ENCODE measurements at regions not wholly inside any gene's neighbourhood (a gene's known extent, or its start where the extent isn't known, plus 50 kb on each side); places are given as distances from the start of the nearest gene placed in this dataset.

DNA sequence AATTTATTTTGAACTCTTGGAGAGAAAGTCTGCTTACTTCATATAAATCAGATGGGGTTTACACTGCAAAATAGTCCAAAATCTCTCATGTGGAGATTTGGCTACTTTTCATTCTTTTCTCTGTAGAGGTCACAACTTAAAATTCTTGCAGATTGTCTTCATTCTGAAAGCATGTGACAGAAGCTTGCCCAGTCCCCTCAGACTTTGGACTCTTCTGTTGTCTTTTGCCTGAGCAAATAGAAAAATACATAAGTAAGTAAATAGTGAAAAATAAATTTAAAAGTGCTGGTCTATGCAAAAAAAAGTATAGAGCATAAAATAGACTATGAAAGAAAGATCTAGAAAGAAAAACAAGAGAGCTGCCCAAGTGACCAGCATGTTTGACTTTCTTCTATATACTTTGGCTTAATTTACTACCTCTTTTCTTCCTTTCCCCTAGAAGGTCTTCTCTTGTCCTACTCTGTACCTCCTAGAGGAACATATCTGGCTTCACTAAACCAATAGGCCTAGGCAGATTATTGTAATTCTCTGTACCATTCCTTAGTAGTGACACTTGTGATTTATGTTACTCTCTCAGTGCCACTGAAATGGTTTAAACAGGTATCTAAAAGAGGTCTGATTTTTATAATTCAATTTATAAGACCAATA, 260.9 kb downstream of the TENT5A start:
- Mint-ChIP-seq H3K36me3 (ENCODE audit: unreplicated experiment) (no peaks in the 10 kb centered on the region), H3K27ac (ENCODE audit: unreplicated experiment) (no peak overlapping the region), H3K9me3 (ENCODE audit: unreplicated experiment) (peaks cover 1% of the 10 kb centered on the region), H3K4me3 (ENCODE audit: unreplicated experiment) (no peak overlapping the region), H3K27me3 (ENCODE audit: unreplicated experiment) (no peaks in the 10 kb centered on the region), H3K4me1 (ENCODE audit: low read depth, unreplicated experiment) (no peaks in the 10 kb centered on the region)
- DNase-seq, result no peak
- TF ChIP-seq, protein P1, sequence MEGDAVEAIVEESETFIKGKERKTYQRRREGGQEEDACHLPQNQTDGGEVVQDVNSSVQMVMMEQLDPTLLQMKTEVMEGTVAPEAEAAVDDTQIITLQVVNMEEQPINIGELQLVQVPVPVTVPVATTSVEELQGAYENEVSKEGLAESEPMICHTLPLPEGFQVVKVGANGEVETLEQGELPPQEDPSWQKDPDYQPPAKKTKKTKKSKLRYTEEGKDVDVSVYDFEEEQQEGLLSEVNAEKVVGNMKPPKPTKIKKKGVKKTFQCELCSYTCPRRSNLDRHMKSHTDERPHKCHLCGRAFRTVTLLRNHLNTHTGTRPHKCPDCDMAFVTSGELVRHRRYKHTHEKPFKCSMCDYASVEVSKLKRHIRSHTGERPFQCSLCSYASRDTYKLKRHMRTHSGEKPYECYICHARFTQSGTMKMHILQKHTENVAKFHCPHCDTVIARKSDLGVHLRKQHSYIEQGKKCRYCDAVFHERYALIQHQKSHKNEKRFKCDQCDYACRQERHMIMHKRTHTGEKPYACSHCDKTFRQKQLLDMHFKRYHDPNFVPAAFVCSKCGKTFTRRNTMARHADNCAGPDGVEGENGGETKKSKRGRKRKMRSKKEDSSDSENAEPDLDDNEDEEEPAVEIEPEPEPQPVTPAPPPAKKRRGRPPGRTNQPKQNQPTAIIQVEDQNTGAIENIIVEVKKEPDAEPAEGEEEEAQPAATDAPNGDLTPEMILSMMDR (IDR thresholded peaks at IDR 0.05; ENCODE audit: partially characterized antibody, unreplicated experiment), result no peak

DNA sequence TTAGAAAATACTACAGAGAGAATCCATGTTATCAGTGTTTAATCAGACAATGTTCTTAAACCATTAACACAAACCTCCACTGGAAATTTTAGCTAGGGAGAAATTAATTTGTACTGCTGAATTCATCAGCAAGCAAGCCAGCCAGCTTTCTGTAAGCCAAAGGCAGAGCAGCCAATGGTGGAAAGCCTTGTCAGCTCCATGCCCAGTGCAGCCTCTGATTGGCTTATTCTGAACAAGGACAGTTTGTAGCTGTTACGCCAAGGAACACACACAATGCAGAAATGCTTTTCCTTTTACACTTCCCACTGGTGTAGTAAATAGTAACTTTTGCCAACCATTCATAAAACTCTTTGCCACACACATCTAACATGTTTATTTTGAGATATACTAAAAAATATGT, 265.0 kb downstream of the TENT5A start:
- H3K36me3 Mint-ChIP-seq (ENCODE audit: unreplicated experiment), result no peaks in the 10 kb centered on the region
- no peaks in the 10 kb centered on the region for H3K27me3 Mint-ChIP-seq (ENCODE audit: unreplicated experiment)
- no peak overlapping the region for H3K4me3 Mint-ChIP-seq (ENCODE audit: unreplicated experiment)
- no peaks in the 10 kb centered on the region for H3K9me3 Mint-ChIP-seq (ENCODE audit: unreplicated experiment)
- H3K4me1 Mint-ChIP-seq (ENCODE audit: low read depth, unreplicated experiment), result no peaks in the 10 kb centered on the region
- H3K27ac Mint-ChIP-seq (ENCODE audit: unreplicated experiment), result no peak overlapping the region
- peak; percentile 17 for DNase-seq
- TF ChIP-seq, protein P1 (IDR thresholded peaks at IDR 0.05; ENCODE audit: partially characterized antibody, unreplicated experiment), result no peak

DNA sequence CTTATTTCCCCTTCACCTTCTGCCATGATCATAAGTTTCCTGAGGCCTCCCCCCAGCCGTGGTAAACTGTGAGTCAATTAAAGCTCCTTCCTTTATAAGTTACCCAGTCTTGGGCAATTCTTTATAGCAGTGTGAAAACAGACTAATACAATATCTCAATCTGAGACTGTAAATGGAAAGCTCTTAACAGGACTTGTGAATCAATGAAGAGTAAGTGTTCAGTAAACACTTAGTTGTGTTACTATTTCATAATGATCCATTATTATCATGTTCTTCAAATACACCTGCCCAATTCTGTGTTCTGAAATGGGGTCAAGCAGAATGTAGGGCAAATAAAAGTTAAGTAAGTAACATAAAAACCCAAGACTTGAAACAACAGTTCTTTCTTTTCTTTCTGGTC, 266.2 kb downstream of the TENT5A start:
- no peaks in the 10 kb centered on the region for H3K9me3 Mint-ChIP-seq (ENCODE audit: unreplicated experiment)
- no peaks in the 10 kb centered on the region for H3K36me3 Mint-ChIP-seq (ENCODE audit: unreplicated experiment)
- no peak overlapping the region for H3K4me3 Mint-ChIP-seq (ENCODE audit: unreplicated experiment)
- TF ChIP-seq, protein P1 (IDR thresholded peaks at IDR 0.05; ENCODE audit: partially characterized antibody, unreplicated experiment), result no peak
- H3K27me3 Mint-ChIP-seq (ENCODE audit: unreplicated experiment), result no peaks in the 10 kb centered on the region
- DNase-seq, result no peak
- no peaks in the 10 kb centered on the region for H3K4me1 Mint-ChIP-seq (ENCODE audit: low read depth, unreplicated experiment)
- H3K27ac Mint-ChIP-seq (ENCODE audit: unreplicated experiment), result no peak overlapping the region

DNA sequence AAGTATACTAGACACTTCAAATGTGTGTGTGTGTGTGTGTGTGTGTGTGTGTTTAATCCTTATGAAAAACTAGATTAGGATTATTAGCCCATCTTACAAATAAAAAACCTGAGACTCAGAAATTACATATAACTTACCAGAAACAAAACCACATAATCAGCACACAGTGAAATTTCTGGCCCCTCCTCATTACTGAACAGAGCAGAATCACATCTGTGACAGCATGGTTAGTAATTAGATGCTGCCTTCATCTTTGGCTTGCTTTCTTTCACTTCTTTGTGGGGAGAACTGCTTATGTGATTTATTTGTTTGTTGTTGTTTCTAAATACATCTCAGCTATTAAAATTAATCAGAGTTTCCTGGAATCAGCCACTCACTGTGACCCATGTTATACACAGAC, 267.1 kb downstream of the TENT5A start:
- Mint-ChIP-seq H3K4me1 (ENCODE audit: low read depth, unreplicated experiment) (no peaks in the 10 kb centered on the region), H3K36me3 (ENCODE audit: unreplicated experiment) (no peaks in the 10 kb centered on the region), H3K27me3 (ENCODE audit: unreplicated experiment) (no peaks in the 10 kb centered on the region), H3K4me3 (ENCODE audit: unreplicated experiment) (no peak overlapping the region), H3K9me3 (ENCODE audit: unreplicated experiment) (no peaks in the 10 kb centered on the region), H3K27ac (ENCODE audit: unreplicated experiment) (no peak overlapping the region)
- TF ChIP-seq, protein P1 (IDR thresholded peaks at IDR 0.05; ENCODE audit: partially characterized antibody, unreplicated experiment), result no peak
- no peak for DNase-seq

DNA sequence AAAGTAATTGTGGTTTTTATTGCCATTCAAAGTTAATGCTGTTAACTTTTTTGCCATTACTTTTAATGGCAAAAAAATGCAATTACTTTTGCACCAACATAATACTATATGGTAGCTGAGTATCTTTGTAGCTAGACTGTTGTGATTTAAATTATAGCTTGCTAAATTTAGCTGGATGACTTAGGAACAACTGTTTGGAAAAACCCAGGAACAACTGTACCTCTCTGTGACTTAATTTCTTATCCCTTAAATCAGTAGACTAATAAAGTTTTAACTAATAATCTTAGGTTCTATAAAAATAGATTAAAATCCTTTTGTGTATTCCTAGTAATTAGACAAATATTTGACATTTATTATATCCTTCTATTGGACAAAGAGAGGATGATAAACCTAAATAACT, 268.2 kb downstream of the TENT5A start:
- H3K36me3 Mint-ChIP-seq (ENCODE audit: unreplicated experiment), result no peaks in the 10 kb centered on the region
- no peaks in the 10 kb centered on the region for H3K27me3 Mint-ChIP-seq (ENCODE audit: unreplicated experiment)
- H3K27ac Mint-ChIP-seq (ENCODE audit: unreplicated experiment), result no peak overlapping the region
- no peaks in the 10 kb centered on the region for H3K9me3 Mint-ChIP-seq (ENCODE audit: unreplicated experiment)
- H3K4me1 Mint-ChIP-seq (ENCODE audit: low read depth, unreplicated experiment), result no peaks in the 10 kb centered on the region
- no peak overlapping the region for H3K4me3 Mint-ChIP-seq (ENCODE audit: unreplicated experiment)
- TF ChIP-seq, protein P1 (IDR thresholded peaks at IDR 0.05; ENCODE audit: partially characterized antibody, unreplicated experiment), result no peak
- DNase-seq, result no peak

All from glutamatergic neuron (in vitro differentiated cells).